SK-N-SH (cell line): ENCODE measurements at regions not wholly inside any gene's neighbourhood (a gene's known extent, or its start where the extent isn't known, plus 50 kb on each side); places are given as distances from the start of the nearest gene placed in this dataset.

Source experiments
- CTCF ChIA-PET: fragments of 300-600, 350-600 bp; formaldehyde crosslinking; extraction: SDS; loops from one replicate; lab custom pipeline; 2021; lab: Yijun Ruan, JAX
- POLR2A ChIA-PET: fragments of 350-600 bp; sonication (Branson Sonifier 250); formaldehyde crosslinking; extraction: SDS; loops from one replicate; lab custom pipeline; 2020; ENCODE audit warnings: antibody characterized with exemption, inconsistent platforms; lab: Yijun Ruan, JAX
- DNase-seq: peaks from one replicate; pipeline ENCODE4 v3.0.0; 2012
- H2AFZ ChIP-seq: fragments of 200-600 bp; sonication (generic); 2 replicates; pipeline ENCODE4 v1.8.1; 2016; ENCODE audit warnings: antibody characterized with exemption, mild to moderate bottlenecking, low read depth
- H3F3A ChIP-seq: fragments of 200-600 bp; sonication (generic); replicated peaks from 2 replicates; pipeline ENCODE3; 2016; ENCODE audit warnings: antibody characterized with exemption, mild to moderate bottlenecking; ENCODE audit not compliant: insufficient read depth
- H3K27ac ChIP-seq, 2 experiments: fragments of 200-500 bp in 1 of 2; fragments of 200-600 bp in 1 of 2; sonication (Bioruptor generic) in 1 of 2; sonication (generic), shearing (Covaris generic) in 1 of 2; 2 replicates each; pipeline versions ENCODE4 v1.5.1 to v1.6.1; 2014 to 2016; ENCODE audit warnings: low read depth in 2 of 2, inconsistent platforms in 1 of 2, low read length in 1 of 2, mild to moderate bottlenecking in 1 of 2, mixed read lengths in 1 of 2
- H3K27me3 ChIP-seq: fragments of 200-600 bp; sonication (generic), shearing (Covaris generic); 2 replicates; pipeline ENCODE4 v1.6.1; 2016; ENCODE audit warnings: mixed run types; ENCODE audit not compliant: insufficient read depth
- H3K36me3 ChIP-seq, 2 experiments: fragments of 200-500 bp in 1 of 2; fragments of 200-600 bp in 1 of 2; sonication (Bioruptor generic) in 1 of 2; sonication (generic) in 1 of 2; replicated peaks in 1 of 2; 2 replicates each; pipeline versions ENCODE3 to v1.5.1; 2014 to 2016; ENCODE audit warnings: low read length in 1 of 2, mild to moderate bottlenecking in 1 of 2; ENCODE audit not compliant: insufficient read depth in 2 of 2, control insufficient read depth in 1 of 2
- H3K4me1 ChIP-seq, 2 experiments: fragments of 200-500 bp in 1 of 2; fragments of 200-600 bp in 1 of 2; sonication (Bioruptor generic) in 1 of 2; sonication (generic), shearing (Covaris generic) in 1 of 2; 2 replicates each; pipeline versions ENCODE4 v1.5.1 to v1.6.1; 2014 to 2016; ENCODE audit warnings: low read depth in 1 of 2, low read length in 1 of 2, mixed run types in 1 of 2; ENCODE audit not compliant: insufficient read depth in 2 of 2, control insufficient read depth in 1 of 2
- H3K4me2 ChIP-seq: fragments of 200-600 bp; sonication (generic), shearing (Covaris generic); 2 replicates; pipeline ENCODE4 v1.6.1; 2017; ENCODE audit warnings: mixed run types
- H3K4me3 ChIP-seq, 2 experiments: fragments of 200-500 bp in 1 of 2; fragments of 200-600 bp in 1 of 2; sonication (Bioruptor generic) in 1 of 2; sonication (generic), shearing (Covaris generic) in 1 of 2; 2 replicates each; pipeline versions ENCODE4 v1.5.1 to v1.8.1; 2014 to 2016; ENCODE audit warnings: low read depth in 2 of 2, inconsistent platforms in 1 of 2, low read length in 1 of 2, mild to moderate bottlenecking in 1 of 2, mixed read lengths in 1 of 2, moderate library complexity in 1 of 2
- H3K79me2 ChIP-seq: fragments of 200-600 bp; sonication (generic); 2 replicates; pipeline ENCODE4 v1.8.1; 2017; ENCODE audit warnings: mild to moderate bottlenecking; ENCODE audit not compliant: insufficient read depth
- H3K9ac ChIP-seq: fragments of 200-600 bp; sonication (generic); 2 replicates; pipeline ENCODE4 v1.6.1; 2017; ENCODE audit warnings: mixed run types
- H3K9me2 ChIP-seq: fragments of 200-600 bp; sonication (generic); 2 replicates; pipeline ENCODE4 v1.6.1; 2017; ENCODE audit warnings: mixed run types
- H3K9me3 ChIP-seq: fragments of 200-600 bp; sonication (generic); 2 replicates; pipeline ENCODE4 v1.6.1; 2017; ENCODE audit warnings: mixed run types, mild to moderate bottlenecking, moderate library complexity
- H4K20me1 ChIP-seq: fragments of 200-600 bp; sonication (generic); 2 replicates; pipeline ENCODE4 v1.6.1; 2017; ENCODE audit warnings: mild to moderate bottlenecking, mixed run types; ENCODE audit not compliant: insufficient read depth
- ELF1 ChIP-seq: IDR thresholded peaks from 2 replicates; pipeline ENCODE4 v1.4.0; 2012
- EZH2phosphoT487 ChIP-seq: fragments of 200-600 bp; sonication (generic); IDR thresholded peaks from 2 replicates; pipeline ENCODE4 v1.6.1; 2017; ENCODE audit warnings: low read depth, mixed run types, mild to moderate bottlenecking, antibody characterized with exemption, moderate library complexity, borderline replicate concordance
- FOSL2 ChIP-seq: IDR thresholded peaks from 2 replicates; pipeline ENCODE4 v1.4.0; 2012; ENCODE audit warnings: low read depth, mild to moderate bottlenecking, moderate library complexity, borderline replicate concordance
- FOXJ3 ChIP-seq: sonication (generic); formaldehyde crosslinking; IDR thresholded peaks from 2 replicates; pipeline ENCODE4 v1.5.1; 2020; ENCODE audit warnings: mild to moderate bottlenecking, missing genetic modification reagents
- FOXM1 ChIP-seq: IDR thresholded peaks from 2 replicates; pipeline ENCODE4 v1.4.0; 2012; ENCODE audit warnings: low read depth, mild to moderate bottlenecking
- GABPA ChIP-seq: IDR thresholded peaks from 2 replicates; pipeline ENCODE4 v1.4.0; 2012; ENCODE audit warnings: low read depth, mild to moderate bottlenecking
- GATA2 ChIP-seq: sonication (generic); formaldehyde crosslinking; IDR thresholded peaks from 2 replicates; pipeline ENCODE4 v1.5.0; 2020; ENCODE audit warnings: mild to moderate bottlenecking, missing genetic modification reagents
- MXI1 ChIP-seq: IDR thresholded peaks from 2 replicates; pipeline ENCODE4 v1.6.1; 2012; ENCODE audit warnings: mild to moderate bottlenecking, low read depth, low read length, improper control_type of control experiment
- NFIC ChIP-seq: IDR thresholded peaks from 2 replicates; pipeline ENCODE4 v1.4.0; 2012; ENCODE audit warnings: borderline replicate concordance
- NRF1 ChIP-seq: IDR thresholded peaks from 2 replicates; pipeline ENCODE4 v1.6.1; 2012; ENCODE audit warnings: low read depth, mild to moderate bottlenecking, low read length
- PBX3 ChIP-seq: IDR thresholded peaks from 2 replicates; pipeline ENCODE4; 2012
- RAD21 ChIP-seq: IDR thresholded peaks from 2 replicates; pipeline ENCODE4 v1.6.1; 2012; ENCODE audit warnings: mild to moderate bottlenecking, low read length
- RCOR1 ChIP-seq: fragments of 150-350 bp; IDR thresholded peaks from 2 replicates; pipeline ENCODE4 v1.6.1; 2017; ENCODE audit warnings: antibody characterized with exemption, low read length
- REST ChIP-seq: IDR thresholded peaks from 2 replicates; pipeline ENCODE4 v1.6.1; 2012; ENCODE audit warnings: mild to moderate bottlenecking, low read depth, low read length, moderate library complexity
- RXRA ChIP-seq: IDR thresholded peaks from 2 replicates; pipeline ENCODE4 v1.4.0; 2012; ENCODE audit warnings: low read depth, mild to moderate bottlenecking, borderline replicate concordance
- SIN3A ChIP-seq: IDR thresholded peaks from 2 replicates; pipeline ENCODE4 v1.6.1; 2012; ENCODE audit warnings: low read depth, mild to moderate bottlenecking, low read length, moderate library complexity, borderline replicate concordance
- TAF1 ChIP-seq: IDR thresholded peaks from 2 replicates; pipeline ENCODE4 v1.6.1; 2012; ENCODE audit warnings: low read depth, mild to moderate bottlenecking, low read length, moderate library complexity, borderline replicate concordance
- USF1 ChIP-seq: IDR thresholded peaks from 2 replicates; pipeline ENCODE4 v1.4.0; 2012; ENCODE audit warnings: low read depth, borderline replicate concordance
- YY1 ChIP-seq: IDR thresholded peaks from 2 replicates; pipeline ENCODE4 v1.4.0; 2012; ENCODE audit warnings: low read depth, mild to moderate bottlenecking
- ZBTB33 ChIP-seq: IDR thresholded peaks from 2 replicates; pipeline ENCODE4 v1.4.0; 2012; ENCODE audit warnings: low read depth, borderline replicate concordance
- WGBS: methylation state at CpG from one replicate; pipeline ENCODE4 v1.1.6; 2017; ENCODE audit warnings: low lambda C conversion rate; 5-methylcytosine and 5-hydroxymethylcytosine counted together

- TF ChIP-seq MXI1, result no peak
- TF ChIP-seq ZBTB33, result no peak
- TF ChIP-seq GATA2 (CRISPR knock-in tag), result no peak
- no peak for TF ChIP-seq NRF1
- TF ChIP-seq EZH2phosphoT487, result no peak
- no peak for TF ChIP-seq NFIC
These were observed 157.6 kb upstream of the ADARB2 start (continued) for GRCh38 chr10:1894912-1895311.

- no peaks in the 10 kb centered on the region for H3K27me3 ChIP-seq
- ChIA-PET CTCF (interaction anchor here (0.7 kb wide), 1 partner anchor 57 kb away, joined by 3 read pairs; no protein-coding TSS in a partner anchor), POLR2A (no interaction called here)
- H3K36me3 ChIP-seq, result no peaks in the 10 kb centered on the region
- DNase-seq, result no peak
- no peaks in the 10 kb centered on the region for H3K9me2 ChIP-seq
- TF ChIP-seq REST (no peak), USF1 (no peak), YY1 (no peak), GABPA (no peak), NRF1 (no peak), RCOR1 (no peak), FOSL2 (no peak), ELF1 (no peak), FOXJ3 (CRISPR knock-in tag) (no peak), PBX3 (no peak), RAD21 (no peak), SIN3A (no peak), RXRA (no peak), FOXM1 (no peak), TAF1 (no peak), NFIC (no peak)
- no peak overlapping the region for H2AFZ ChIP-seq
- H3K4me2 ChIP-seq, result no peak overlapping the region
- no peak overlapping the region for H3K9ac ChIP-seq
- no peak overlapping the region for H3K4me3 ChIP-seq
- 47% methylated on average over 8 of the region's 9 CpGs for WGBS
- no peaks in the 10 kb centered on the region for H3K9me3 ChIP-seq
- H3K27ac ChIP-seq, result no peak overlapping the region
- no peaks in the 10 kb centered on the region for H4K20me1 ChIP-seq
- H3K4me1 ChIP-seq, result peaks cover 0 to 12% of the 10 kb centered on the region in 2 experiments; a peak in 2 of 4 replicates
- H3F3A ChIP-seq, result no peaks in the 10 kb centered on the region
- H3K79me2 ChIP-seq, result no peaks in the 10 kb centered on the region
These were observed 156.6 kb upstream of the ADARB2 start for GRCh38 chr10:1893941-1894340.
